ENCODE measurements at regions not wholly inside any gene's neighbourhood (a gene's known extent, or its start where the extent isn't known, plus 50 kb on each side); places are given as distances from the start of the nearest gene placed in this dataset.

DNA sequence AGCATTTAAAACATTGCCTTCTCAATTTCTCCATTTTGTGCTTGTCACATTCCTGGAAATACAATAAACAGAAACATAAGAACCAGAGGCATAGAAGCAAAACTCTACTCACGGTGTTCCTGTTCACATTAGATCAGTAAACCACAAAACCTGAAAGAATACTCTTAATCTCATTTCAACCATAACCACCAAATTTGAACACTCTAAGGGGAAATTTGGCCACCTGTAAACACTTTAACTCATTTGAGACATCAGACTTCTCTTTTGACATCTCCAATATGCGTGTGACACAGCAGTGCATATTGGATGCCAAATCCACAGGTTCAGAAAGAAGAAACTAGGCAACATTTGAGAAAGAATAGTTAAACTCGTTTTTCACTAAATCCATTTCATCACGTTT, 153.8 kb upstream of the IRAK1BP1 start:
- ATAC-seq: no peak
- no peak for TF ChIP-seq ZNF274 (IDR thresholded peaks at IDR 0.05; ENCODE audit: low read depth, low read length)
- no peak for TF ChIP-seq SP1 (IDR thresholded peaks at IDR 0.05; ENCODE audit: low read depth)
- TF ChIP-seq YY1 (IDR thresholded peaks at IDR 0.05; ENCODE audit: extremely low read depth, insufficient replicate concordance, low read depth, low read length): no peak
- TF ChIP-seq POLR2AphosphoS5 (IDR thresholded peaks at IDR 0.05; ENCODE audit: low read depth, low read length): no peak
- no peak for TF ChIP-seq SIN3A (IDR thresholded peaks at IDR 0.05; ENCODE audit: low read depth)
- no peak for TF ChIP-seq RAD21 (IDR thresholded peaks at IDR 0.05; ENCODE audit: low read depth)
- TF ChIP-seq POLR2A (IDR thresholded peaks at IDR 0.05; ENCODE audit: borderline replicate concordance, extremely low read depth, insufficient read depth, insufficient read length): no peak
- no peak for TF ChIP-seq CEBPB (IDR thresholded peaks at IDR 0.05; ENCODE audit: low read depth)
- ChIA-PET RAD21 (ENCODE audit: low non-redundant PET in 1 of 2, low total read pairs in 2 of 2, uncharacterized antibody in 2 of 2, unreplicated experiment in 2 of 2) (no interaction called here), CTCF (no interaction called here), POLR2A (no interaction called here)
- H3K36me3 ChIP-seq (ENCODE audit: control insufficient read depth in 1 of 2, insufficient read depth in 2 of 2, low read length in 2 of 2): no peaks in the 10 kb centered on the region
- H3K9me3 ChIP-seq (ENCODE audit: control insufficient read depth in 1 of 2, insufficient read depth in 1 of 2, low read depth in 1 of 2, low read length in 2 of 2): no peaks in the 10 kb centered on the region
- H3K27me3 ChIP-seq (ENCODE audit: insufficient read depth, low read length): no peaks in the 10 kb centered on the region
- no peaks in the 10 kb centered on the region for H3K9me2 ChIP-seq (ENCODE audit: insufficient read depth)
- H3K27ac ChIP-seq (ENCODE audit: low read depth, low read length): no peak overlapping the region
- BruUV-seq (replicated peaks): no TSS peak
- no peaks in the 10 kb centered on the region for H3K79me2 ChIP-seq (ENCODE audit: insufficient read depth, low read length)
- no peaks in the 10 kb centered on the region for H4K20me1 ChIP-seq (ENCODE audit: insufficient read depth)
- H3K4me3 ChIP-seq (replicated peaks in 1 of 2; ENCODE audit: low read depth in 1 of 2, low read length in 2 of 2): no peak overlapping the region
- no peaks in the 10 kb centered on the region for H3K4me1 ChIP-seq (ENCODE audit: control insufficient read depth in 1 of 2, insufficient read depth in 2 of 2, low read length in 2 of 2)
- no peak overlapping the region for H2AFZ ChIP-seq (ENCODE audit: low read depth, low read length, poor library complexity, severe bottlenecking)
- H3K4me2 ChIP-seq (ENCODE audit: low read length): no peak overlapping the region
- DNase-seq (ENCODE audit: low read depth, low spot score): no peak
- intact Hi-C loops (cut with micrococcal nuclease): no loop called here
- no peak overlapping the region for H3K9ac ChIP-seq (ENCODE audit: low read length)

DNA sequence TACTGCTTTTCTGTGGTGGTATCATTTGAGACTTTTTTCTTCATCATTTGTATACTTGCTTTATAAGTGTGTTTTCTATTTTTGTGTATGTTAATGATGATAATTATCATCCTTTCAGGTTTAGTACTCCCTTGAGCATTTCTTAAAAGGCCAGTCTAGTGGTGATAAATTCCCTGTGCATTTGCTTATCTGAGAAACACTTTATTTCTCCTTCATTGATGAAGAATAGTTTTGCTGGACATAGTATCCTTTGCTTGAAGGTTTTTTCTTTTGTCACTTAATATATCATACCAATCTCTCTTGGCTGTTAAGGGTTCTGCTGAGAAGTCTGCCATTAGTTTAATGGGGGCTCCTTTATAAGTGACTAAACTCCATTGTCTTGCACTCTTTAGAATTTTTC, 123.2 kb upstream of the IRAK1BP1 start:
- Histone ChIP-seq H3K27me3 (ENCODE audit: insufficient read depth, low read length) (no peaks in the 10 kb centered on the region), H3K36me3 (ENCODE audit: control insufficient read depth in 1 of 2, insufficient read depth in 2 of 2, low read length in 2 of 2) (no peaks in the 10 kb centered on the region), H3K9ac (ENCODE audit: low read length) (no peak overlapping the region), H3K79me2 (ENCODE audit: insufficient read depth, low read length) (no peaks in the 10 kb centered on the region), H3K4me3 (replicated peaks in 1 of 2; ENCODE audit: low read depth in 1 of 2, low read length in 2 of 2) (no peak overlapping the region), H3K4me2 (ENCODE audit: low read length) (no peak overlapping the region), H3K9me3 (ENCODE audit: control insufficient read depth in 1 of 2, insufficient read depth in 1 of 2, low read depth in 1 of 2, low read length in 2 of 2) (peaks cover 3 to 5% of the 10 kb centered on the region in 2 experiments; a peak in 1 of 4 replicates), H2AFZ (ENCODE audit: low read depth, low read length, poor library complexity, severe bottlenecking) (no peak overlapping the region), H3K9me2 (ENCODE audit: insufficient read depth) (no peaks in the 10 kb centered on the region), H3K4me1 (ENCODE audit: control insufficient read depth in 1 of 2, insufficient read depth in 2 of 2, low read length in 2 of 2) (no peaks in the 10 kb centered on the region), H4K20me1 (ENCODE audit: insufficient read depth) (no peaks in the 10 kb centered on the region), H3K27ac (ENCODE audit: low read depth, low read length) (no peak overlapping the region)
- POLR2A ChIA-PET: no interaction called here
- no peak for TF ChIP-seq EZH2 (IDR thresholded peaks at IDR 0.05)
- 0 out of 2 replicates have a peak, but pooled peaks have one; percentile 18 for TF ChIP-seq CBX3 (IDR thresholded peaks at IDR 0.05; ENCODE audit: low read depth)
- no peak for TF ChIP-seq JUND (IDR thresholded peaks at IDR 0.05)
- no peak for TF ChIP-seq EZH2phosphoT487 (IDR thresholded peaks at IDR 0.05; ENCODE audit: borderline replicate concordance)
- no peak for TF ChIP-seq EGR1 (IDR thresholded peaks at IDR 0.05; ENCODE audit: low read depth)
- no peak for TF ChIP-seq ZFX (IDR thresholded peaks at IDR 0.05)
- no peak for DNase-seq (ENCODE audit: low read depth, low spot score)
- no peak for ATAC-seq
- CTCF ChIA-PET: no interaction called here
- BruUV-seq (replicated peaks): no TSS peak
- intact Hi-C loops (cut with micrococcal nuclease): no loop called here
- RAD21 ChIA-PET (ENCODE audit: low non-redundant PET in 1 of 2, low total read pairs in 2 of 2, uncharacterized antibody in 2 of 2, unreplicated experiment in 2 of 2): no interaction called here
